HEK293T (cell line): ENCODE measurements at regions not wholly inside any gene's neighbourhood (a gene's known extent, or its start where the extent isn't known, plus 50 kb on each side); places are given as distances from the start of the nearest gene placed in this dataset.

Experiments used
- CTCF ChIA-PET: fragments of 350-600 bp; formaldehyde crosslinking; extraction: SDS; loops from one replicate; lab custom pipeline; 2021; ENCODE audit warnings: antibody characterized with exemption, inconsistent platforms; lab: Yijun Ruan, JAX
- POLR2A ChIA-PET: fragments of 350-600 bp; formaldehyde crosslinking; extraction: SDS; loops from one replicate; lab custom pipeline; 2020; ENCODE audit warnings: antibody characterized with exemption, inconsistent platforms; lab: Yijun Ruan, JAX
- DNase-seq: peaks from one replicate; pipeline ENCODE4 v3.0.0; 2012; ENCODE audit warnings: mixed read lengths; ENCODE audit errors: extremely low spot score
- ARNT ChIP-seq: fragments of 450-650 bp; IDR thresholded peaks from 2 replicates; pipeline ENCODE4 v1.6.1; 2017; ENCODE audit warnings: mild to moderate bottlenecking
- BHLHE40 ChIP-seq: fragments of 450-650 bp; IDR thresholded peaks from 2 replicates; pipeline ENCODE4 v1.6.1; 2016; ENCODE audit warnings: mild to moderate bottlenecking, moderate library complexity, borderline replicate concordance
- CTBP1 ChIP-seq: fragments of 450-650 bp; IDR thresholded peaks from 2 replicates; pipeline ENCODE4 v1.6.1; 2016; ENCODE audit warnings: borderline replicate concordance
- ELF4 ChIP-seq: fragments of 450-650 bp; IDR thresholded peaks from 2 replicates; pipeline ENCODE4 v1.6.1; 2017; ENCODE audit warnings: antibody characterized with exemption
- FOXA1 ChIP-seq: fragments of 450-650 bp; IDR thresholded peaks from 2 replicates; pipeline ENCODE4 v1.6.1; 2016; ENCODE audit warnings: mild to moderate bottlenecking
- FOXK2 ChIP-seq: fragments of 450-650 bp; IDR thresholded peaks from 2 replicates; pipeline ENCODE4 v1.6.1; 2016; ENCODE audit warnings: mild to moderate bottlenecking
- FOXM1 ChIP-seq: fragments of 450-650 bp; IDR thresholded peaks from 2 replicates; pipeline ENCODE4 v1.6.1; 2017; ENCODE audit warnings: mild to moderate bottlenecking, borderline replicate concordance
- HDGF ChIP-seq: fragments of 450-650 bp; IDR thresholded peaks from 2 replicates; pipeline ENCODE4 v1.6.1; 2017; ENCODE audit warnings: antibody characterized with exemption, borderline replicate concordance
- L3MBTL2 ChIP-seq: fragments of 450-650 bp; conservative IDR thresholded peaks from 2 replicates; pipeline ENCODE4 v1.6.1; 2016; ENCODE audit warnings: mild to moderate bottlenecking
- LEF1 ChIP-seq: fragments of 450-650 bp; IDR thresholded peaks from 2 replicates; pipeline ENCODE4 v1.6.1; 2017; ENCODE audit warnings: mild to moderate bottlenecking, borderline replicate concordance
- NFRKB ChIP-seq: fragments of 450-650 bp; IDR thresholded peaks from 2 replicates; pipeline ENCODE4 v1.6.1; 2016; ENCODE audit warnings: mild to moderate bottlenecking, moderate library complexity
- SP1 ChIP-seq: fragments of 450-650 bp; IDR thresholded peaks from 2 replicates; pipeline ENCODE4 v1.6.1; 2017
- SUZ12 ChIP-seq: fragments of 450-650 bp; IDR thresholded peaks from 2 replicates; pipeline ENCODE4 v1.6.1; 2016; ENCODE audit warnings: mild to moderate bottlenecking
- TARDBP ChIP-seq: fragments of 450-650 bp; IDR thresholded peaks from 2 replicates; pipeline ENCODE4 v1.6.1; 2016
- ZNF384 ChIP-seq: fragments of 450-650 bp; IDR thresholded peaks from 2 replicates; pipeline ENCODE4 v1.6.1; 2016
- TF ChIP-seq, protein P1 (sequence below): fragments of 450-650 bp; IDR thresholded peaks from 2 replicates; pipeline ENCODE4 v1.6.1; 2016

- no peak for TF ChIP-seq FOXK2
- TF ChIP-seq FOXM1, result no peak
- no peak for TF ChIP-seq BHLHE40
- TF ChIP-seq CTBP1, result no peak
- no peak for TF ChIP-seq NFRKB
- TF ChIP-seq ELF4, result no peak
- TF ChIP-seq SP1, result no peak
- TF ChIP-seq LEF1, result no peak
- TF ChIP-seq, protein P1, sequence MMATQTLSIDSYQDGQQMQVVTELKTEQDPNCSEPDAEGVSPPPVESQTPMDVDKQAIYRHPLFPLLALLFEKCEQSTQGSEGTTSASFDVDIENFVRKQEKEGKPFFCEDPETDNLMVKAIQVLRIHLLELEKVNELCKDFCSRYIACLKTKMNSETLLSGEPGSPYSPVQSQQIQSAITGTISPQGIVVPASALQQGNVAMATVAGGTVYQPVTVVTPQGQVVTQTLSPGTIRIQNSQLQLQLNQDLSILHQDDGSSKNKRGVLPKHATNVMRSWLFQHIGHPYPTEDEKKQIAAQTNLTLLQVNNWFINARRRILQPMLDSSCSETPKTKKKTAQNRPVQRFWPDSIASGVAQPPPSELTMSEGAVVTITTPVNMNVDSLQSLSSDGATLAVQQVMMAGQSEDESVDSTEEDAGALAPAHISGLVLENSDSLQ, result no peak
- TF ChIP-seq ARNT, result no peak
- no peak for TF ChIP-seq ZNF384
- TF ChIP-seq TARDBP, result no peak
- CTCF ChIA-PET, result no interaction called here
- POLR2A ChIA-PET, result no interaction called here
- DNase-seq, result no peak
These were observed 284.7 kb downstream of the ZNF674 start for GRCh38 chrX:46260499-46260898.

DNA sequence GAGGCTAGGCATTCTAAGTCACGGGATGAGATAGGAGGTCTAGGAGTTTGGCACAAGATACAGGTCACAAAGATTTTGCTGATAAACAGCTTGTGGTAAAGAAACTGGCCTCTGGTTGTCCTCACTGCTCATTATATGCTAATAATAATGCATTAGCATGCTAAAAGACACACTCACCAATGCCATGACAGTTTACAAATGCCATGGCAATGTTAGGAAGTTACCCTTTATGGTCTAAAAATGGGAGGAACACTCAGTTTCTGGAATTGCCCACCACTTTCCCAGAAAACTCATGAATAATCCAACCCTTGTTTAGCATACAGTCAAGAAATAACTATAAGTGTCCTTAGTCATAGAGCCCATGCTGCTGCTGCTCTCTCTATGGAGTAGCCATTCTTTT, 286.9 kb downstream of the ZNF674 start:
- CTCF ChIA-PET, result no interaction called here
- DNase-seq, result no peak
- TF ChIP-seq SP1 (no peak), ZNF384 (no peak), NFRKB (no peak), L3MBTL2 (no peak), TARDBP (no peak), FOXM1 (no peak), BHLHE40 (no peak), ELF4 (no peak), FOXK2 (no peak), ARNT (no peak), HDGF (no peak), FOXA1 (no peak), SUZ12 (no peak), CTBP1 (no peak), LEF1 (no peak)
- TF ChIP-seq, protein P1, result no peak
- POLR2A ChIA-PET, result no interaction called here

DNA sequence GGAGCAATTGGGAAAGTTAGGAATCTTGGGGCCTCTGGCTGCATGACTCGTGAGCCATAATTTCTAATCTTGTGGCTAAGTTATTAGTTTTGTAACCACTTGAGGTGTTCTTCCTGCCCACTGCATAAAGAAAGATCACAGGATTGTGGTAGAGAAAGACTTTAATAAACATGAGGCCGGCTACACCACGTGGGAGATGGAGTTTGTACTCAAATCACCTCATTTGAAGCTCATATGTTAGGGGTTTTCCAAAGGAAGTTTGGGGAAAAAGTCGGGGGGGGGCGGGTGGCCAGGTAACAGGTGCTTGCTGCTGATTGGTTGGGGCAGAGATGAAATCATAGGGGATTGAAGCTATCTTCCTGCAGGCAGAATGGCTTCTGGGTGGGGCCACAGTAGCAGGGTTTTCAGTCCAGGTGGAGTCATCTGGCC, 287.8 kb downstream of the ZNF674 start:
- POLR2A ChIA-PET, result no interaction called here
- CTCF ChIA-PET, result no interaction called here
- TF ChIP-seq ARNT, result no peak
- TF ChIP-seq TARDBP, result no peak
- no peak for TF ChIP-seq SUZ12
- TF ChIP-seq, protein P1, result no peak
- TF ChIP-seq L3MBTL2, result no peak
- TF ChIP-seq NFRKB, result no peak
- TF ChIP-seq ZNF384, result no peak
- DNase-seq, result no peak

GRCh38 chrX:46256875-46257274, 288.3 kb downstream of the ZNF674 start:
- DNase-seq, result no peak
- ChIA-PET CTCF (no interaction called here), POLR2A (no interaction called here)
- TF ChIP-seq ZNF384, result no peak
- TF ChIP-seq ARNT, result no peak
- TF ChIP-seq FOXK2, result no peak
- no peak for TF ChIP-seq FOXA1
- TF ChIP-seq, protein P1, result no peak
- no peak for TF ChIP-seq ELF4
- no peak for TF ChIP-seq LEF1
- no peak for TF ChIP-seq BHLHE40

GRCh38 chrX:46255046-46255445, 290.2 kb downstream of the ZNF674 start:
- DNase-seq, result no peak
- POLR2A ChIA-PET, result no interaction called here
- CTCF ChIA-PET, result no interaction called here
- TF ChIP-seq SP1 (no peak), FOXA1 (no peak), FOXM1 (no peak), SUZ12 (no peak), BHLHE40 (no peak), TARDBP (no peak), ZNF384 (no peak), FOXK2 (no peak), L3MBTL2 (no peak), ELF4 (no peak), HDGF (no peak), CTBP1 (no peak)

- POLR2A ChIA-PET, result no interaction called here
- no peak for TF ChIP-seq LEF1
- no peak for TF ChIP-seq HDGF
- no peak for TF ChIP-seq BHLHE40
- TF ChIP-seq SUZ12, result no peak
- TF ChIP-seq, protein P1, result no peak
- TF ChIP-seq TARDBP, result no peak
- TF ChIP-seq FOXA1, result no peak
- no peak for TF ChIP-seq ELF4
- TF ChIP-seq L3MBTL2, result no peak
- no peak for TF ChIP-seq FOXM1
- DNase-seq, result no peak
- CTCF ChIA-PET, result no interaction called here
These were observed 290.6 kb downstream of the ZNF674 start for GRCh38 chrX:46254641-46255040.
